Fibroblast of lung (primary cell): ENCODE measurements at regions not wholly inside any gene's neighbourhood (a gene's known extent, or its start where the extent isn't known, plus 50 kb on each side); places are given as distances from the start of the nearest gene placed in this dataset.
A peak's percentile ranks its signal among the peaks of the same experiment; 100 is the strongest.

Experiments used
- DNase-seq, 2 donors: peaks; one replicate each; pipeline versions ENCODE4 v3.0.0 to v3.0.0-alpha.2; 2010; ENCODE audit warnings: low read depth in 2 of 2
- H2AFZ ChIP-seq: 2 replicates; pipeline ENCODE4 v1.5.1; 2012; ENCODE audit warnings: low read length, control low read depth, inconsistent platforms
- H3K27ac ChIP-seq: 2 replicates; pipeline ENCODE4 v1.5.1; 2011; ENCODE audit warnings: low read length, control low read depth; ENCODE audit not compliant: insufficient read depth
- H3K27me3 ChIP-seq: 2 replicates; pipeline ENCODE4 v1.5.1; 2011; ENCODE audit warnings: mild to moderate bottlenecking, low read length; ENCODE audit not compliant: control insufficient read depth, insufficient read depth
- H3K36me3 ChIP-seq: 2 replicates; pipeline ENCODE4 v1.5.1; 2011; ENCODE audit warnings: low read length; ENCODE audit not compliant: control insufficient read depth, insufficient read depth
- H3K4me1 ChIP-seq: 2 replicates; pipeline ENCODE4 v1.5.1; 2011; ENCODE audit warnings: low read length; ENCODE audit not compliant: control insufficient read depth, insufficient read depth; ENCODE audit errors: extremely low read depth
- H3K4me2 ChIP-seq: 2 replicates; pipeline ENCODE4 v1.5.1; 2011; ENCODE audit warnings: low read length, control low read depth; ENCODE audit not compliant: insufficient read depth; ENCODE audit errors: extremely low read depth
- H3K4me3 ChIP-seq, 4 experiments: fragments of 200-600 bp in 1 of 4; sonication (generic) in 1 of 4; replicated peaks in 1 of 4; 2 replicates each; pipeline ENCODE4 v1.5.1; 2011 to 2016; ENCODE audit warnings: low read length in 4 of 4, low read depth in 3 of 4, mild to moderate bottlenecking in 3 of 4, control low read depth in 2 of 4, inconsistent platforms in 1 of 4, mixed read lengths in 1 of 4; ENCODE audit not compliant: insufficient read depth in 1 of 4; ENCODE audit errors: control extremely low read depth in 1 of 4
- H3K79me2 ChIP-seq: 2 replicates; pipeline ENCODE4 v1.5.1; 2012; ENCODE audit warnings: mild to moderate bottlenecking, low read length, inconsistent platforms; ENCODE audit not compliant: control insufficient read depth, insufficient read depth
- H3K9ac ChIP-seq: 2 replicates; pipeline ENCODE4 v1.5.1; 2011; ENCODE audit warnings: mild to moderate bottlenecking, low read length, control low read depth; ENCODE audit not compliant: insufficient read depth
- H3K9me3 ChIP-seq: 2 replicates; pipeline ENCODE4 v1.5.1; 2012; ENCODE audit warnings: low read depth, low read length; ENCODE audit not compliant: control insufficient read depth, insufficient read depth
- H4K20me1 ChIP-seq: 2 replicates; pipeline ENCODE4 v1.5.1; 2011; ENCODE audit warnings: low read length; ENCODE audit not compliant: control insufficient read depth, insufficient read depth; ENCODE audit errors: extremely low read depth
- CTCF ChIP-seq, 2 donors: IDR thresholded peaks in 1 of 2; conservative IDR thresholded peaks in 1 of 2; 1 replicate in 1 of 2; 2 replicates in 1 of 2; pipeline ENCODE4 v1.5.1; 2011 to 2012; ENCODE audit warnings: low read length in 2 of 2, control low read depth in 1 of 2, inconsistent platforms in 1 of 2, low read depth in 1 of 2, mild to moderate bottlenecking in 1 of 2
- EZH2 ChIP-seq: IDR thresholded peaks from 2 replicates; pipeline ENCODE4 v1.5.1; 2012; ENCODE audit warnings: low read length, control low read depth, mild to moderate bottlenecking; ENCODE audit errors: missing control alignments

GRCh38 chr20:16808796-16809195 is 60.6 kb downstream of the OTOR start:
- no peak overlapping the region for H3K27ac ChIP-seq
- DNase-seq = no peak
- H4K20me1 ChIP-seq = no peaks in the 10 kb centered on the region
- no peak overlapping the region for H3K9ac ChIP-seq
- H3K4me1 ChIP-seq = no peaks in the 10 kb centered on the region
- H3K36me3 ChIP-seq = no peaks in the 10 kb centered on the region
- H3K4me3 ChIP-seq = no peak overlapping the region
- H3K79me2 ChIP-seq = no peaks in the 10 kb centered on the region
- TF ChIP-seq CTCF (conservative IDR thresholded peaks at IDR 0.05 in 1 of 2, IDR thresholded peaks at IDR 0.05 in 1 of 2; ENCODE audit: low read depth in 1 of 2, low read length in 2 of 2) (no peak), EZH2 (no peak)
- peaks cover 4% of the 10 kb centered on the region for H3K27me3 ChIP-seq
- H2AFZ ChIP-seq = no peak overlapping the region
- no peak overlapping the region for H3K4me2 ChIP-seq
- no peaks in the 10 kb centered on the region for H3K9me3 ChIP-seq

- Histone ChIP-seq H3K4me1 (no peaks in the 10 kb centered on the region), H4K20me1 (no peaks in the 10 kb centered on the region), H3K79me2 (no peaks in the 10 kb centered on the region), H3K4me3 (no peak overlapping the region), H3K4me2 (no peak overlapping the region), H3K9ac (no peak overlapping the region), H3K9me3 (no peaks in the 10 kb centered on the region), H3K36me3 (no peaks in the 10 kb centered on the region), H3K27ac (no peak overlapping the region), H2AFZ (no peak overlapping the region), H3K27me3 (peaks cover 4% of the 10 kb centered on the region)
- DNase-seq = peak in 1 of 2 donors; percentile 82
- TF ChIP-seq CTCF (conservative IDR thresholded peaks at IDR 0.05 in 1 of 2, IDR thresholded peaks at IDR 0.05 in 1 of 2; ENCODE audit: low read depth in 1 of 2, low read length in 2 of 2) = no peak
- TF ChIP-seq EZH2 = no peak
These were observed 62.1 kb downstream of the OTOR start for GRCh38 chr20:16810216-16810615.

DNA sequence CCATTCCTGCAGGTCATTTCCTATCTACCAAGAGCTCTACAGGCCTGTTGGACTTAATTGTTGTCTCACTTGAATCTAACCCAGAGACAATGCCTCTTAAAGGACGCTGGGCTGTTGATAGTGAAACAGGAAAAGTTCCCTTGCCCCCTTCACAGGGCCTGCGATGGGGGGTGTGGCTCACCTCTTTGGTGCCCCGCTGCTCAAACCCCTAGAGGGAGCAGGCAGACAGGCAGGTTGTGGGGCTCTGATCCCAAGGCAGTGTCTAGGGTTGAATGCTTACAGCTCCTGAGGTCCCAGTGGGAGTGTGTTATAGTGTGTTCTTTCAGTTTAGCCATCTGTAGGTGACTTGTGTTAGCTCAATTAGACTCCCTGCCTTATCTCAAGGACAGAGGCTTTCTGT is 68.0 kb downstream of the OTOR start:
- TF ChIP-seq CTCF (conservative IDR thresholded peaks at IDR 0.05 in 1 of 2, IDR thresholded peaks at IDR 0.05 in 1 of 2; ENCODE audit: low read depth in 1 of 2, low read length in 2 of 2) (no peak), EZH2 (no peak)
- Histone ChIP-seq H3K36me3 (no peaks in the 10 kb centered on the region), H3K4me1 (no peaks in the 10 kb centered on the region), H3K4me2 (no peak overlapping the region), H3K4me3 (no peak overlapping the region), H3K27ac (no peak overlapping the region), H4K20me1 (no peaks in the 10 kb centered on the region), H3K9me3 (no peaks in the 10 kb centered on the region), H2AFZ (no peak overlapping the region), H3K9ac (no peak overlapping the region), H3K27me3 (no peaks in the 10 kb centered on the region), H3K79me2 (no peaks in the 10 kb centered on the region)
- DNase-seq = no peak
